MM.1S (cell line): ENCODE measurements at regions not wholly inside any gene's neighbourhood (a gene's known extent, or its start where the extent isn't known, plus 50 kb on each side); places are given as distances from the start of the nearest gene placed in this dataset.

Experiments
- EZH2 ChIP-seq: fragments of 300-600 bp; sonication (generic); optimal IDR thresholded peaks from 2 replicates; pipeline ENCODE3; 2017; ENCODE audit warnings: low read depth, mild to moderate bottlenecking, antibody characterized with exemption, low read length, mixed read lengths
- TF ChIP-seq, protein P1 (sequence below): fragments of 300-600 bp; sonication (generic); IDR thresholded peaks from 2 replicates; pipeline ENCODE4 v1.5.1; 2016; ENCODE audit warnings: antibody characterized with exemption, low read length, mixed read lengths

- TF ChIP-seq, protein P1, sequence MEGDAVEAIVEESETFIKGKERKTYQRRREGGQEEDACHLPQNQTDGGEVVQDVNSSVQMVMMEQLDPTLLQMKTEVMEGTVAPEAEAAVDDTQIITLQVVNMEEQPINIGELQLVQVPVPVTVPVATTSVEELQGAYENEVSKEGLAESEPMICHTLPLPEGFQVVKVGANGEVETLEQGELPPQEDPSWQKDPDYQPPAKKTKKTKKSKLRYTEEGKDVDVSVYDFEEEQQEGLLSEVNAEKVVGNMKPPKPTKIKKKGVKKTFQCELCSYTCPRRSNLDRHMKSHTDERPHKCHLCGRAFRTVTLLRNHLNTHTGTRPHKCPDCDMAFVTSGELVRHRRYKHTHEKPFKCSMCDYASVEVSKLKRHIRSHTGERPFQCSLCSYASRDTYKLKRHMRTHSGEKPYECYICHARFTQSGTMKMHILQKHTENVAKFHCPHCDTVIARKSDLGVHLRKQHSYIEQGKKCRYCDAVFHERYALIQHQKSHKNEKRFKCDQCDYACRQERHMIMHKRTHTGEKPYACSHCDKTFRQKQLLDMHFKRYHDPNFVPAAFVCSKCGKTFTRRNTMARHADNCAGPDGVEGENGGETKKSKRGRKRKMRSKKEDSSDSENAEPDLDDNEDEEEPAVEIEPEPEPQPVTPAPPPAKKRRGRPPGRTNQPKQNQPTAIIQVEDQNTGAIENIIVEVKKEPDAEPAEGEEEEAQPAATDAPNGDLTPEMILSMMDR, result no peak
- no peak for TF ChIP-seq EZH2
These were observed 658.7 kb upstream of the SEL1L start for GRCh38 chr14:82192387-82192786.
